ENCODE measurements at regions not wholly inside any gene's neighbourhood (a gene's known extent, or its start where the extent isn't known, plus 50 kb on each side); places are given as distances from the start of the nearest gene placed in this dataset.

DNA sequence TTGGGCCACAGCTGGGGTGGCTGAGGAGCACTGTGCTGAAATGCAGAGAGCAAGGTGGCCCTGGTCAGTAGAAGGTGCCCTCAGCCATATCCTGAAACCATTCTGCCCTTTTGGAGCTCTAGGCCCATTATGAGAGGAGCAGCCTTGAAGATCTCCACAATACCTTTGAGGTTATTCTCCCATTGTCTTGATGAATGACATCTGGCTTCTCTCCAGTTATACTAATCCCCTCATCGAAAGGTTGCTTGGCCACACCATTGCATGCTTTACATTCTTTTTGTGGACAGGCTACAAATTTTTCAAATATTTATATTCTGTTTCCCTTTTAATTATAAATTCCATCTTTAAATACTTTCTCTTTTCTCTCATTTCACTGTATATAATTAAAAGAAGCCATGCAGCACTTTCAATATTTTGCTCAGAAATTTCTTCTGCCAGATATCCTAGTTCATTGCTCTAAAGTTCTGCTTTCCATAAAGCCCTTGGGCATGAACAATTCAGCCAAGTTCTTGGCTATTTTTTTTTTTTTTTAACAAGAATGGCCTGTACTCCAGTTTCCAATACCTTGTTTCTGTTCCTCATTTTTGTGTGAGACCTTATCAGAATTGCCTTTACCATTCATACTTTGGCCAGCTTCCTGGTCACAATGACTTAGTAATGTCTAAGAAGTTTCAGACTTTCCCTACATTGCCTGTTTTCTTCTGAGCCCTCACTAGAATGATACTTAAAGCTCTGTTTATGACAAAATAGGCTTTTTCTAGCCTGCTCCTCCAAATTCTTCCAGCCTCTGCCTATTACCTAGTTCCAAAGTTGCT lies 138.9 kb upstream of the SGO1 start:
- TF ChIP-seq, protein P1, sequence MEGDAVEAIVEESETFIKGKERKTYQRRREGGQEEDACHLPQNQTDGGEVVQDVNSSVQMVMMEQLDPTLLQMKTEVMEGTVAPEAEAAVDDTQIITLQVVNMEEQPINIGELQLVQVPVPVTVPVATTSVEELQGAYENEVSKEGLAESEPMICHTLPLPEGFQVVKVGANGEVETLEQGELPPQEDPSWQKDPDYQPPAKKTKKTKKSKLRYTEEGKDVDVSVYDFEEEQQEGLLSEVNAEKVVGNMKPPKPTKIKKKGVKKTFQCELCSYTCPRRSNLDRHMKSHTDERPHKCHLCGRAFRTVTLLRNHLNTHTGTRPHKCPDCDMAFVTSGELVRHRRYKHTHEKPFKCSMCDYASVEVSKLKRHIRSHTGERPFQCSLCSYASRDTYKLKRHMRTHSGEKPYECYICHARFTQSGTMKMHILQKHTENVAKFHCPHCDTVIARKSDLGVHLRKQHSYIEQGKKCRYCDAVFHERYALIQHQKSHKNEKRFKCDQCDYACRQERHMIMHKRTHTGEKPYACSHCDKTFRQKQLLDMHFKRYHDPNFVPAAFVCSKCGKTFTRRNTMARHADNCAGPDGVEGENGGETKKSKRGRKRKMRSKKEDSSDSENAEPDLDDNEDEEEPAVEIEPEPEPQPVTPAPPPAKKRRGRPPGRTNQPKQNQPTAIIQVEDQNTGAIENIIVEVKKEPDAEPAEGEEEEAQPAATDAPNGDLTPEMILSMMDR (IDR thresholded peaks at IDR 0.05) = no peak
- no peak for TF ChIP-seq POLR2A (IDR thresholded peaks at IDR 0.05)

All from vagina (tissue), 2 donors.